Type B pancreatic cell (in vitro differentiated cells): ENCODE measurements at regions not wholly inside any gene's neighbourhood (a gene's known extent, or its start where the extent isn't known, plus 50 kb on each side); places are given as distances from the start of the nearest gene placed in this dataset.

ENCODE experiments used
- DNase-seq: peaks from one replicate; pipeline ENCODE4 v3.0.0; 2021; ENCODE audit warnings: mixed read lengths; ENCODE audit not compliant: unreplicated experiment; ENCODE audit errors: extremely low spot score
- H3K27ac Mint-ChIP-seq: 2 replicates; pipeline ENCODE4 v1.8.0; 2021; ENCODE audit warnings: mild to moderate bottlenecking, mixed read lengths
- H3K27me3 Mint-ChIP-seq: 2 replicates; pipeline ENCODE4 v1.8.0; 2021; ENCODE audit warnings: mixed read lengths
- H3K36me3 Mint-ChIP-seq: 2 replicates; pipeline ENCODE4 v1.8.0; 2021; ENCODE audit warnings: mixed read lengths
- H3K4me1 Mint-ChIP-seq: one replicate; pipeline ENCODE4 v1.8.0; 2021; ENCODE audit warnings: mixed read lengths; ENCODE audit not compliant: unreplicated experiment
- H3K4me3 Mint-ChIP-seq: 2 replicates; pipeline ENCODE4 v1.8.0; 2021; ENCODE audit warnings: mild to moderate bottlenecking, mixed read lengths
- H3K9me3 Mint-ChIP-seq: 2 replicates; pipeline ENCODE4 v1.8.0; 2021; ENCODE audit warnings: mixed read lengths
- TF ChIP-seq, protein P1 (sequence below): fragments of 200-600 bp; sonication (generic); conservative IDR thresholded peaks from 2 replicates; pipeline ENCODE4 v1.5.0; 2021; ENCODE audit warnings: antibody characterized with exemption, mild to moderate bottlenecking

DNA sequence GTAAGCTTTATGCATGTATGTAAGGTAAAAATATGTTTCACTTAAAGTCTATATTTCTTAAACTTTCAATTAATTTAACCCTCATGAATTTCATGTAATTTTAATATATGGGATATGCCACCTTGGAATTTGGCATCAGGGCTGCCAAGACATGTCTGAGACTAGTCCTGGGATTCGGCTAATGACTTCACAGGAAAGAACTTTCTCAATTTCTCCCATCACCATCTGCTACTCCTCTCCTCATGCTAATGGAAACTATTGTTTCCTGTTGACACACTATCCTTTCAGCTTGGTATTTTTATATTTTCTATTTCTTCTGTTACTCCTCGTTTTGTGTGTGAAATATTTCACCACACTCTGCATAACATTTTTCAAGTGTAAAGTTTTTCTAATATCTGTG is 205.9 kb downstream of the ARL4A start:
- Mint-ChIP-seq H3K4me3 (no peak overlapping the region), H3K27ac (no peak overlapping the region), H3K36me3 (no peaks in the 10 kb centered on the region), H3K4me1 (no peaks in the 10 kb centered on the region), H3K9me3 (no peaks in the 10 kb centered on the region), H3K27me3 (no peaks in the 10 kb centered on the region)
- DNase-seq = no peak
- TF ChIP-seq, protein P1, sequence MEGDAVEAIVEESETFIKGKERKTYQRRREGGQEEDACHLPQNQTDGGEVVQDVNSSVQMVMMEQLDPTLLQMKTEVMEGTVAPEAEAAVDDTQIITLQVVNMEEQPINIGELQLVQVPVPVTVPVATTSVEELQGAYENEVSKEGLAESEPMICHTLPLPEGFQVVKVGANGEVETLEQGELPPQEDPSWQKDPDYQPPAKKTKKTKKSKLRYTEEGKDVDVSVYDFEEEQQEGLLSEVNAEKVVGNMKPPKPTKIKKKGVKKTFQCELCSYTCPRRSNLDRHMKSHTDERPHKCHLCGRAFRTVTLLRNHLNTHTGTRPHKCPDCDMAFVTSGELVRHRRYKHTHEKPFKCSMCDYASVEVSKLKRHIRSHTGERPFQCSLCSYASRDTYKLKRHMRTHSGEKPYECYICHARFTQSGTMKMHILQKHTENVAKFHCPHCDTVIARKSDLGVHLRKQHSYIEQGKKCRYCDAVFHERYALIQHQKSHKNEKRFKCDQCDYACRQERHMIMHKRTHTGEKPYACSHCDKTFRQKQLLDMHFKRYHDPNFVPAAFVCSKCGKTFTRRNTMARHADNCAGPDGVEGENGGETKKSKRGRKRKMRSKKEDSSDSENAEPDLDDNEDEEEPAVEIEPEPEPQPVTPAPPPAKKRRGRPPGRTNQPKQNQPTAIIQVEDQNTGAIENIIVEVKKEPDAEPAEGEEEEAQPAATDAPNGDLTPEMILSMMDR = no peak

DNA sequence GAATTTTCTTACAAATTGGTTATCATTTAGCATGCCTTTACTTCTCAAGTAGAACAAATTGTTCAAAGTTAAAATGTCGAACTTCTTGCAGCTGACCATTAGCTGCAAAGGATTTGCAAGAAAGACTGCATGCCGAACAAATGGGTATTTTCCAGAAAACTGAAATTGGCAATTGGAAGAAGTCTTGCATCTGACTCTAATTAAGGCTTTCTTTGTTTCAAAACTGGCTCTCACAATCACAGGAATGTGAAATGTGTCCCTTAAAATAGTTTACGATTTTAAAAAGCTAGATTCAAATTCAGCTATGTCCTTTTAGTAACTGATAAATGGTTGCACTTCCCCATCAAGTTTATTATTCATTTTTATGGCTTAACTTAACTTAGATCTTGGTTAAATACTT is 207.9 kb downstream of the ARL4A start:
- no peaks in the 10 kb centered on the region for H3K27me3 Mint-ChIP-seq
- TF ChIP-seq, protein P1 = no peak
- H3K4me1 Mint-ChIP-seq = peaks cover 7% of the 10 kb centered on the region
- no peak overlapping the region for H3K4me3 Mint-ChIP-seq
- no peaks in the 10 kb centered on the region for H3K9me3 Mint-ChIP-seq
- no peak overlapping the region for H3K27ac Mint-ChIP-seq
- DNase-seq = no peak
- no peaks in the 10 kb centered on the region for H3K36me3 Mint-ChIP-seq

DNA sequence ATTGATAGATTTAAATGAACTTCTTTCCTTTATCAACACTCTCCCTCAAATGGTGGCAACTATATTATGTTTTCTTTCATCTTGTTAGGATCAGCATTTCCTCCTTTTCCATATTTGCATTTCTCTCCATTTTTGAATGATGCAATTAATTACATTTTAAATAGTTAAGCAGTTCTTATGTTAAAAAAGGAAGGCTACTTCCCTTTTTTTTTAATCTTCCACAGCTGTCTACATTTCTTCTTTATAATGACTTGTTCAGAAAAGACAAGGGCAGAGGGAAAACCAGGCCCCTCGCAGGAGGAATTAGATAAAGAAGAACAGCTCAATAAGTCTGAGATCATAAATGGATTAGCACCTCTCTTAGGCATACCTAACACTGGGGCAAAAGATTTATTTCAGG is 208.9 kb downstream of the ARL4A start:
- Mint-ChIP-seq H3K9me3 (no peaks in the 10 kb centered on the region), H3K27me3 (no peaks in the 10 kb centered on the region), H3K36me3 (no peaks in the 10 kb centered on the region), H3K27ac (no peak overlapping the region), H3K4me1 (peaks cover 7% of the 10 kb centered on the region), H3K4me3 (no peak overlapping the region)
- DNase-seq = no peak
- TF ChIP-seq, protein P1 = no peak

DNA sequence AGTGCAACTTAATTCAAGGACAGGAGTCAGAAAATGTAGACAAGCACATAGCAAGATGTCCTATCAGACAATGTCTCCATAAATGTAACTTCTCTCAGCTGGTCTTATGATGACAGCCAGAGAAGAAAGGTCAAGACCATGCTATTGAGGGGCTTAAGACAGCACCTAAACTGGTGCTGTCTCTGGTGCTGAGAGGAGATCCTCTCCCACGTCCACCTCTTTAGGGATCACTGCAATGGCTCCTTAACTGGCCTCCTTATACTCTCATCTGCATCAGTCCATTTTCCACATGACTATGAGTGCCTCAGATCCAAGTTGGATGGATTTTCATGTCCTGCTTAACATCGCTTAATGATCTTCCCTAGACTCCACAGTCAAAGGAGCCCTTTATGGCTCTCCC is 210.6 kb downstream of the ARL4A start:
- TF ChIP-seq, protein P1 = no peak
- Mint-ChIP-seq H3K9me3 (no peaks in the 10 kb centered on the region), H3K4me3 (no peak overlapping the region), H3K27ac (no peak overlapping the region), H3K27me3 (no peaks in the 10 kb centered on the region), H3K4me1 (peaks cover 7% of the 10 kb centered on the region), H3K36me3 (no peaks in the 10 kb centered on the region)
- DNase-seq = no peak

DNA sequence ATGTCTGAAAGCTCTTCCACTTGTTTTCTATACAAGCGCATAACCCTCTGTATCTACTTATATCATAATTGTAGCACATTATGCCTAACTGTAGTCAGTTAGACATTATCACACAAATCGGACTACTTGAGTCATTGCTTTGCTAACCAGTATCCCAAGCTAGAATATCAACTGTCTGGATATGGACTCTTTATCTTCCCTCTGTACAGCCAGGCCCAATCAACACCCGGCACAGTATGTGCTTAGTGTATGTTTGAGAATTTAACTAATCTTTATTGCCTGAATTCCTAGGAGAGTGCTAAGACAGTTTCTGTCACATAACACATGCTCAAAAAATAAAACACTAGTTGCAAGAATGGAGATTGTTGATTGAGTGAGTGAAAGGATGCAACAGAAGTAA is 211.2 kb downstream of the ARL4A start:
- H3K36me3 Mint-ChIP-seq = no peaks in the 10 kb centered on the region
- H3K27ac Mint-ChIP-seq = no peak overlapping the region

More for the DNA sequence above, 211.2 kb downstream of the ARL4A start:
- H3K27me3 Mint-ChIP-seq = no peaks in the 10 kb centered on the region
- no peak overlapping the region for H3K4me3 Mint-ChIP-seq
- H3K9me3 Mint-ChIP-seq = no peaks in the 10 kb centered on the region
- no peak for DNase-seq
- peaks cover 7% of the 10 kb centered on the region for H3K4me1 Mint-ChIP-seq
- TF ChIP-seq, protein P1 = no peak
